Neuronal stem cell (in vitro differentiated cells): ENCODE measurements at regions not wholly inside any gene's neighbourhood (a gene's known extent, or its start where the extent isn't known, plus 50 kb on each side); places are given as distances from the start of the nearest gene placed in this dataset.

Source experiments
- DNase-seq: peaks from one replicate; pipeline ENCODE4 v3.0.0-alpha.2; 2013; ENCODE audit warnings: low spot score
- H2AFZ ChIP-seq: one replicate; pipeline ENCODE4 v1.6.1; 2013; ENCODE audit warnings: mild to moderate bottlenecking, low read length, inconsistent platforms
- H2AK5ac ChIP-seq: 2 replicates; pipeline ENCODE4 v1.6.1; 2013; ENCODE audit warnings: low read depth, mild to moderate bottlenecking, inconsistent platforms, low read length, moderate library complexity, mixed read lengths
- H2BK120ac ChIP-seq: 2 replicates; pipeline ENCODE4 v1.6.1; 2013; ENCODE audit warnings: low read depth, mild to moderate bottlenecking, inconsistent platforms, low read length, moderate library complexity, mixed read lengths
- H2BK12ac ChIP-seq: one replicate; pipeline ENCODE4 v1.6.1; 2013; ENCODE audit warnings: low read length, inconsistent platforms
- H2BK15ac ChIP-seq: 2 replicates; pipeline ENCODE4 v1.6.1; 2013; ENCODE audit warnings: mild to moderate bottlenecking, low read length, inconsistent platforms, mixed read lengths
- H2BK5ac ChIP-seq: one replicate; pipeline ENCODE4 v1.6.1; 2013; ENCODE audit warnings: inconsistent platforms, mild to moderate bottlenecking, low read length, moderate library complexity
- H3K14ac ChIP-seq: one replicate; pipeline ENCODE4 v1.6.1; 2013; ENCODE audit warnings: low read length, inconsistent platforms
- H3K18ac ChIP-seq: 2 replicates; pipeline ENCODE4 v1.6.1; 2013; ENCODE audit warnings: low read length, inconsistent platforms
- H3K23ac ChIP-seq: 2 replicates; pipeline ENCODE4 v1.6.1; 2013; ENCODE audit warnings: low read depth, mild to moderate bottlenecking, mixed read lengths, low read length, inconsistent platforms; ENCODE audit not compliant: poor library complexity
- H3K27ac ChIP-seq: replicated peaks from 3 replicates; pipeline ENCODE4 v1.5.1; 2013; ENCODE audit warnings: low read length, inconsistent platforms
- H3K27me3 ChIP-seq, 3 experiments: 2 replicates each; pipeline ENCODE4 v1.6.1; 2013; ENCODE audit warnings: low read length in 3 of 3, mild to moderate bottlenecking in 2 of 3, inconsistent platforms in 1 of 3, low read depth in 1 of 3, mixed read lengths in 1 of 3, moderate library complexity in 1 of 3; ENCODE audit not compliant: control insufficient read depth in 3 of 3, insufficient read depth in 3 of 3
- H3K36me3 ChIP-seq, 2 donors: replicated peaks in 1 of 2; 2 replicates each; pipeline ENCODE4 v1.6.1; 2013; ENCODE audit warnings: low read length in 2 of 2; ENCODE audit not compliant: control insufficient read depth in 2 of 2, insufficient read depth in 2 of 2
- H3K4ac ChIP-seq: 2 replicates; pipeline ENCODE4 v1.6.1; 2013; ENCODE audit warnings: inconsistent platforms, mild to moderate bottlenecking, low read length, moderate library complexity
- H3K4me1 ChIP-seq, 2 donors: 1 replicate in 1 of 2; 2 replicates in 1 of 2; pipeline ENCODE4 v1.6.1; 2013; ENCODE audit warnings: low read length in 2 of 2, low read depth in 1 of 2; ENCODE audit not compliant: control insufficient read depth in 2 of 2, insufficient read depth in 1 of 2
- H3K4me2 ChIP-seq: one replicate; pipeline ENCODE4 v1.6.1; 2013; ENCODE audit warnings: mild to moderate bottlenecking, low read length, inconsistent platforms; ENCODE audit not compliant: insufficient read depth, poor library complexity, severe bottlenecking
- H3K4me3 ChIP-seq, 2 donors: 2 replicates each; pipeline ENCODE4 v1.5.1; 2013; ENCODE audit warnings: low read length in 2 of 2, mild to moderate bottlenecking in 2 of 2, inconsistent platforms in 1 of 2, moderate library complexity in 1 of 2
- H3K79me1 ChIP-seq: one replicate; pipeline ENCODE4 v1.6.1; 2013; ENCODE audit warnings: low read depth, mild to moderate bottlenecking, inconsistent platforms, low read length, moderate library complexity
- H3K9ac ChIP-seq: one replicate; pipeline ENCODE4 v1.6.1; 2013; ENCODE audit warnings: mild to moderate bottlenecking, low read depth, low read length, inconsistent platforms; ENCODE audit not compliant: poor library complexity
- H3K9me3 ChIP-seq, 2 donors: replicated peaks in 1 of 2; 2 replicates each; pipeline versions ENCODE3 to v1.6.1; 2013; ENCODE audit warnings: low read length in 2 of 2, mild to moderate bottlenecking in 2 of 2, inconsistent platforms in 1 of 2, low read depth in 1 of 2, mixed read lengths in 1 of 2, moderate library complexity in 1 of 2; ENCODE audit not compliant: control insufficient read depth in 2 of 2, insufficient read depth in 1 of 2
- H4K8ac ChIP-seq: one replicate; pipeline ENCODE4 v1.6.1; 2013; ENCODE audit warnings: low read depth, mild to moderate bottlenecking, inconsistent platforms, low read length, moderate library complexity
- H4K91ac ChIP-seq: one replicate; pipeline ENCODE4 v1.6.1; 2013; ENCODE audit warnings: low read length, low read depth, mild to moderate bottlenecking, inconsistent platforms; ENCODE audit not compliant: poor library complexity
- WGBS, 2 donors: extraction: QIAGEN DNeasy Blood & Tissue Kit; methylation state at CpG; one replicate each; pipeline ENCODE4 v1.1.7; 2013; ENCODE audit warnings: missing lambda C conversion rate in 2 of 2, mixed read lengths in 1 of 2; ENCODE audit not compliant: insufficient read length in 2 of 2, insufficient replicate concordance in 1 of 2; ENCODE audit errors: extremely low coverage in 2 of 2; 5-methylcytosine and 5-hydroxymethylcytosine counted together

DNA sequence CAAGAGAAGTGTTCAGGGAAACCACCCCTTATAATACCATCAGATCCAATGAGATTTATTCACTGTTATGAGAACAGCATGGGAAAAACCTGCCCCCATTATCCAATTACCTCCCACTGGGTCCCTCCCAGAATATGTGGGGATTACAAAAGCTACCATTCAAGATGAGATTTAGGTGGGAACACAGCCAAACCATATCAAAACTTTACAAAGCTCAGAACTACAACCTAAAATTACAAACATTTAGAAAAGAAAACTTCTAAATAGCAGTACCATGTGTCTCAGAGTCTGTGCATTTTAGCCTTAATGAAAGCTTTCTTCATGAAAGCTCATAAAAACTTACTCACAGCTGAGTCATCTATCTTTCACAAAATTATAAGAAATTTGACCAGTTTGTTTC lies 1442.8 kb upstream of the PCDH7 start:
- Histone ChIP-seq H2BK15ac (no peak overlapping the region), H3K9me3 (no peaks in the 10 kb centered on the region), H2AK5ac (no peak overlapping the region), H3K79me1 (no peaks in the 10 kb centered on the region), H4K8ac (no peak overlapping the region), H2BK5ac (no peak overlapping the region), H3K14ac (no peak overlapping the region), H3K18ac (no peak overlapping the region), H3K9ac (no peak overlapping the region), H3K4ac (no peak overlapping the region), H2BK12ac (no peak overlapping the region), H2AFZ (no peak overlapping the region), H3K27me3 (no peaks in the 10 kb centered on the region), H2BK120ac (no peak overlapping the region), H3K27ac (no peak overlapping the region), H4K91ac (no peak overlapping the region), H3K36me3 (no peaks in the 10 kb centered on the region), H3K4me3 (no peak overlapping the region), H3K4me1 (no peaks in the 10 kb centered on the region), H3K4me2 (no peak overlapping the region), H3K23ac (no peak overlapping the region)
- no peak for DNase-seq

GRCh38 chr4:29278585-29278984 lies 1441.6 kb upstream of the PCDH7 start:
- Histone ChIP-seq H3K27me3 (no peaks in the 10 kb centered on the region), H2AK5ac (no peak overlapping the region), H3K14ac (no peak overlapping the region), H3K36me3 (no peaks in the 10 kb centered on the region), H3K4me2 (no peak overlapping the region), H3K4ac (no peak overlapping the region), H3K9me3 (no peaks in the 10 kb centered on the region), H3K27ac (no peak overlapping the region), H4K91ac (no peak overlapping the region), H3K4me3 (no peak overlapping the region), H2BK5ac (no peak overlapping the region), H2BK15ac (no peak overlapping the region), H3K18ac (no peak overlapping the region), H2AFZ (no peak overlapping the region), H2BK120ac (no peak overlapping the region), H3K4me1 (no peaks in the 10 kb centered on the region), H3K9ac (no peak overlapping the region), H4K8ac (no peak overlapping the region), H3K23ac (no peak overlapping the region), H3K79me1 (no peaks in the 10 kb centered on the region), H2BK12ac (no peak overlapping the region)
- WGBS, 2 donors = no CpG with 5 or more reads among the region's 2 CpGs
- no peak for DNase-seq

DNA sequence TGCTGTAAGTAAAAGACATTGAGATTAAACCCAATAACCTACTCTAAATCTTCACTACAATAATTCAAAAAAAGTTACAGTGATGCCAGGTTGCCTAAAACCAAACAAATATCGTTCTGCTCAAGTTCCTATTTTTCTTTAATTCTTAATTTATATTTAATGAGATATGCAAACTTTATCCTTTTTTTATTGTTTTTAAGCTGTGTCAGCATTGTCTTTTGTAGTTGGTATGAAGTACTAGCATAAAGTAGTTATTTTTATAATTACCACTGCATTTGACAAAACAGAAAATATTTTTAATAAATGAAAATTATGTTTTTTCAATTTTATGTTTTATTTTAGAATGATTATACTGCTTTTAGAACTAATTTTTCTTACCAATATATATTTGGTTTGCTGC lies 1431.1 kb upstream of the PCDH7 start:
- DNase-seq = no peak
- H4K91ac ChIP-seq = no peak overlapping the region
- H2BK120ac ChIP-seq = no peak overlapping the region
- H3K9me3 ChIP-seq = no peaks in the 10 kb centered on the region
- no peak overlapping the region for H2BK5ac ChIP-seq
- no peaks in the 10 kb centered on the region for H3K27me3 ChIP-seq
- no peaks in the 10 kb centered on the region for H3K36me3 ChIP-seq
- H3K23ac ChIP-seq = no peak overlapping the region
- H2AK5ac ChIP-seq = no peak overlapping the region
- no peak overlapping the region for H2BK15ac ChIP-seq
- WGBS, 2 donors = no CpG with 5 or more reads among the region's 1 CpG
- no peak overlapping the region for H2AFZ ChIP-seq
- H3K18ac ChIP-seq = no peak overlapping the region
- no peak overlapping the region for H3K14ac ChIP-seq
- H2BK12ac ChIP-seq = no peak overlapping the region
- H3K4me1 ChIP-seq = no peaks in the 10 kb centered on the region
- H3K79me1 ChIP-seq = no peaks in the 10 kb centered on the region
- H4K8ac ChIP-seq = no peak overlapping the region
- no peak overlapping the region for H3K27ac ChIP-seq
- H3K4ac ChIP-seq = no peak overlapping the region
- H3K4me3 ChIP-seq = no peak overlapping the region
- H3K4me2 ChIP-seq = no peak overlapping the region
- no peak overlapping the region for H3K9ac ChIP-seq

DNA sequence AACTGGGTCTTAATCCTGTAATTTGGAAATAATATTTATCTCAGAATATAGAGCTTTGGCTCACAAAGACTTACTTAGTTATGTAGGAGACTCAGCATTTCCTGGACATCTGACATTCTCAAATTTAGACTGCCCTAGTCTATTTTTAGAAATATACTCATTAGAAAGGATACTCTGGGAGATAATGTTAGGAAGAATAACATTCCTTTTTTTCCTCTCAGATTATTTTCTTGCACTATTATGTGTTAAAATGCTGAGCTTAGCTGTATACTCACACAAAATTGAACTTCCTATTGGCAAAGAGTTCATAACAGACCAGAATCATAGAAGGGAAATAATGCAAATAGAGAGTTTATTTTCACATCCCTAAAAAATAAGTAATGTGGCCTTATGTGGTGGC lies 1424.9 kb upstream of the PCDH7 start:
- Histone ChIP-seq H2BK15ac (no peak overlapping the region), H3K23ac (no peak overlapping the region), H3K9ac (no peak overlapping the region), H3K4me3 (no peak overlapping the region), H2AFZ (no peak overlapping the region), H4K8ac (no peak overlapping the region), H3K9me3 (no peaks in the 10 kb centered on the region), H3K27me3 (no peaks in the 10 kb centered on the region), H3K4me1 (no peaks in the 10 kb centered on the region), H2BK120ac (no peak overlapping the region), H3K79me1 (no peaks in the 10 kb centered on the region), H2BK12ac (no peak overlapping the region), H3K36me3 (no peaks in the 10 kb centered on the region), H3K4ac (no peak overlapping the region), H3K14ac (no peak overlapping the region), H4K91ac (no peak overlapping the region), H3K4me2 (no peak overlapping the region), H3K27ac (no peak overlapping the region), H3K18ac (no peak overlapping the region), H2BK5ac (no peak overlapping the region), H2AK5ac (no peak overlapping the region)
- DNase-seq = no peak
